Left colon (tissue), 2 donors: ENCODE measurements at regions not wholly inside any gene's neighbourhood (a gene's known extent, or its start where the extent isn't known, plus 50 kb on each side); places are given as distances from the start of the nearest gene placed in this dataset.
"Not testable (repeated sequence)": the region's sequence is repeated elsewhere in the genome, so short reads cannot be mapped to it uniquely, and the experiment has no call there.

Experiments
- ATAC-seq: fragments of 200-7000 bp; cut with Tn5 transposase; one replicate; pipeline ENCODE4 v1.9.1; 2020; ENCODE audit warnings: mild to moderate bottlenecking, moderate library complexity
- DNase-seq, 2 donors: peaks; one replicate each; pipeline ENCODE4 v3.0.0-alpha.2; 2020
- intact Hi-C, 2 donors: fragments of 100-400 bp; cut with DNase I in 1 of 2; cut with micrococcal nuclease in 1 of 2; formaldehyde crosslinking; loops; one replicate each; pipeline versions ENCODE4 v1.11.2 to v1.14.0; 2022; cut with DNase I, micrococcal nuclease
- donor health status: DM: no; HTN: no; CAD: no.
- donor health status: DM: yes; HTN: yes; CAD: no.

GRCh38 chr10:65395631-65396030, 1530.2 kb upstream of the LRRTM3 start:
- DNase-seq (no peak), ATAC-seq (no peak)
- intact Hi-C loops = no loop called here

GRCh38 chr10:65396997-65397396, 1528.8 kb upstream of the LRRTM3 start:
- ATAC-seq = no peak
- no peak for DNase-seq
- intact Hi-C loops = no loop called here

- intact Hi-C loops = no loop called here
- ATAC-seq (no peak), DNase-seq (no peak)
Observed at GRCh38 chr10:65408401-65408800, 1517.4 kb upstream of the LRRTM3 start.

GRCh38 chr10:65413001-65413400, 1512.8 kb upstream of the LRRTM3 start:
- intact Hi-C loops = no loop called here
- ATAC-seq = no peak

GRCh38 chr10:65415318-65415717, 1510.5 kb upstream of the LRRTM3 start:
- peak; percentile 88 for ATAC-seq
- DNase-seq = no peak
- intact Hi-C loops = no loop called here

More at GRCh38 chr10:65413001-65413400, 1512.8 kb upstream of the LRRTM3 start:
- no peak for DNase-seq

DNA sequence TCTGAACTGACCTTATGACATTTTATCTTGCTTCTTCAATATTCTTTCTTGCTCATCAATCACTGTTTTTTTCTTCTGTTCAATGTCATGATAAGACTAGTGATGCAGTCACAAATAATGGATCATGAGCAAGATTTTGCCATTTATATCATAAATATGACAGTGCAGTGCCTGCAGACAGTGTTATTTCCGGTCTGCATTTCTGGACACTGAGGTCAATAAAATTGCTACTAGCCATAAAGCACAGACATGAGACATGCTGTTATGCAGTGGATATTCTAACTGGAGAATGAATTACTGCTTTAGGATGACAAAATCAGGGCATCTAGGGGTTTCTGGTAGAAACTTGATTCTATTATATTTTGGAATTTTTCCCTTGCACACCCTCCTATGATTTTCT, 1509.7 kb upstream of the LRRTM3 start:
- intact Hi-C loops = no loop called here
- no peak for DNase-seq
- peak; percentile 31 for ATAC-seq

- DNase-seq = no peak
- ATAC-seq = no peak
- intact Hi-C loops = no loop called here
Observed at GRCh38 chr10:65419629-65420028, 1506.2 kb upstream of the LRRTM3 start.

- DNase-seq = no peak
- ATAC-seq = no peak
- intact Hi-C loops = no loop called here
Observed at GRCh38 chr10:65423043-65423442, 1502.8 kb upstream of the LRRTM3 start.

GRCh38 chr10:65429381-65429780, 1496.5 kb upstream of the LRRTM3 start:
- DNase-seq, ATAC-seq, intact Hi-C loops: not testable (repeated sequence)

DNA sequence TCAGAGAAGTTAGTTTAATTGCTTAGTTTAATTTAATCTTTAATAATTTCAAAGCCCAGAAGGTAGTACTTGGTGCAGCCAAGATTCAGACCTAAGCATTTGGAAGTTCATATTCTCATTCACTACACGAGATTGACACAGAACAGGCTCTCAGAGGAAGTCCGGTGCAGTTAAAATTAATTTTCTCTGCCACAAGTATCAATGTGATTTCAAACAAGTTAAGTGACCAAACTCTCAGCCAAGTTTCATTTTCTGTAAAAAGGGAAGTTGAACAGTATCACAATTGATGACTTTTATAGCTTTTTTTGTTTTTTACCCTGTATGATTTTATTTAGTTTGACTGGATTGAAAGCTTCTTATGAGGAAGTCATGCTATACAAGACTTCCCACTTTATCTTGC, 1494.9 kb upstream of the LRRTM3 start:
- DNase-seq (no peak), ATAC-seq (no peak)
- intact Hi-C loops = no loop called here

DNA sequence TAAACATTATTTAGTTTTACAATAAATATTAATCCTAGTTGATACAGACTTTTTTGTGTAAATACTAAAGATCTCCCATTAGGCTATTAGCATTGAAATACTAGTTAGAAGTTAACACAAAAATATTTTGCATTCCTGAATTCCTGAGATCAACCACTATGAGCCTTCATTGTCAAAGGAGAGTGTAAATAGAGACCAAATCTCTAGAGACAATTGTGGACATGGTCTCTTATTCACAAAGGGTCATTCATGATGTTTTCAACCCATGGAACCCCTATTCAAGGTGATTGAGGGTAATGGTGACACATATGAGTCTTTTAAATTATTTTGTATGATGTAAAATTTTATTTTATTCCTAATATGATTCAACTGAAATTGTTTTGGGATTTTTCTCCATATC, 1454.8 kb upstream of the LRRTM3 start:
- DNase-seq = no peak
- no peak for ATAC-seq
- intact Hi-C loops = no loop called here

- DNase-seq (no peak), ATAC-seq (no peak)
- intact Hi-C loops = no loop called here
Observed at GRCh38 chr10:65482848-65483247, 1443.0 kb upstream of the LRRTM3 start.

DNA sequence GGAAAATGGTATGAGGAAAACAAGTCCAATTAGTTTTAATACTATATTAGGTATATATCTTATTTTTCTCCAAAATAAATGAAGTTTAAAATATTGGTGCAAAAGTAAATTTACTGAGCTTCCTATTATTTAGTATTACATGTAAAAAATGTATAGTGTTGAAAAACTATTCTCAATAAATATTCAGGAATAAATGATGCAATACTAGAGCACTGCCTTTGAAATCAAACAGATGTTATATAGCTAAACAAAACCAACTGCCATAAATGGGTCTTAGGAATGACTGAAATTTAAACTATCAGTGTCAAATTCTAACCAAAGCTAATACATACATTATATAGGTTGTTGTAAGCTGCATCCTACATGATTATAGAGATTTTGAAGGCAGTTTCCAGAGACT, 1434.0 kb upstream of the LRRTM3 start:
- DNase-seq (no peak), ATAC-seq (no peak)
- intact Hi-C loops = no loop called here

DNA sequence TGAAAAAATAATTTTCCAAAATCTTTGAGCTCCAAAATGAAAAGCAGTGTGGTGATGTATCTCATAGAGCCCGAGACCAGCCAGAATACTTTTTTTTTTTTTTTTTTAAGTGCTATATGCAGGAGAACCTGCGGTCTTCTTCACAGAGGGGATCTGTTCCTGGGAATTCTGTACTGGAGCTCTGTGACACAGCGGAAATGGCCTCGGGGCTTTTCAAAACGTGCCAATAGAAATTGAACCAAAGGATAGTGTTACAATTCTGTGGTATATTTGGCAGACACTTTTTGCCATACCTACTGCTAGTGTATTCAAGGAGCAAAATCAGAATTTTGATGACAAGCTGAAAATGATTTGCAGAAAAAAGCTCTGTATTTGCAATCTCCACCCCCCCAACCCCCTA, 1429.3 kb upstream of the LRRTM3 start:
- ATAC-seq = no peak
- intact Hi-C loops = no loop called here
- DNase-seq = no peak

DNA sequence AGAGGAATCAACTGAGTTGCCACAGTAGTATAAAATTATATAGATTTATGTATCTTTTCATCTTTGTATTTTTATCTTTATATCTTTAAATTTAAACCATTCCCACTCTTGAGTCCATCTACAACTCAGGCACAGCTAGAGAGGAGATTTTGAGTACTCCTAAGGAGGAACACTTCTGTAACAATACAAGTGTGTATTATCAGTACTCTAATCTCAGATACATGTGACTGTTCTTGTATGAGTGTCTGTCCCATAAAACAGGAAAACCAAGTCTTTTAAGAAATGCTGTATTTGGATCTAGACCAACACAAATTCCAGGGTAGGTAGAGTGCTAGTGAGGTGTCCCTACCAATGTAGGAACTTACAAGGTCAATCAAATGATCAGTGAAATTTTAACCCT, 1428.0 kb upstream of the LRRTM3 start:
- intact Hi-C loops = no loop called here
- DNase-seq = no peak
- ATAC-seq = no peak

- DNase-seq (no peak), ATAC-seq (no peak)
- intact Hi-C loops = no loop called here
Observed at GRCh38 chr10:65500716-65501115, 1425.1 kb upstream of the LRRTM3 start.

- intact Hi-C loops = no loop called here
- ATAC-seq = peak; percentile 33
- no peak for DNase-seq
Observed at GRCh38 chr10:65501259-65501658, 1424.6 kb upstream of the LRRTM3 start.

DNA sequence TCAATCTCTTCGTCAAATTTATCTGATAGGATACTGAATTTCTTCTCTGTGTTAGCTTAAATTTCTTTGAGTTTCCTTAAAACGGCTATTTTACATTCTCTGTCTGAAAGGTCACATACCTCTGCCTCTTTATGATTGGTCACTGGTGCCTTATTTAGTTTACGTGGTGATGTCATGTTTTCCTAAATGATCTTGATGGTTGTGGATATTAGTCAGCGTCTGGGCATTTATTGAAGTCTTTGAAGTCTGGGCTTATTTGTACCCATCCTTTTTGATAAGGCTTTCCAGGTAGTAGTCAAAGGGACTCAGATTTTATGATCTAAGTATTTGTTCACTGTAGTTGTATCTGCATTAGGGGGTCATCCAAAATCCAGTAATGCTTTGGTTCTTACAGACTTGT, 1407.5 kb upstream of the LRRTM3 start:
- intact Hi-C loops = no loop called here
- ATAC-seq (no peak), DNase-seq (no peak)

- no peak for ATAC-seq
- DNase-seq = no peak
- intact Hi-C loops = no loop called here
Observed at GRCh38 chr10:65528986-65529385, 1396.8 kb upstream of the LRRTM3 start.

DNA sequence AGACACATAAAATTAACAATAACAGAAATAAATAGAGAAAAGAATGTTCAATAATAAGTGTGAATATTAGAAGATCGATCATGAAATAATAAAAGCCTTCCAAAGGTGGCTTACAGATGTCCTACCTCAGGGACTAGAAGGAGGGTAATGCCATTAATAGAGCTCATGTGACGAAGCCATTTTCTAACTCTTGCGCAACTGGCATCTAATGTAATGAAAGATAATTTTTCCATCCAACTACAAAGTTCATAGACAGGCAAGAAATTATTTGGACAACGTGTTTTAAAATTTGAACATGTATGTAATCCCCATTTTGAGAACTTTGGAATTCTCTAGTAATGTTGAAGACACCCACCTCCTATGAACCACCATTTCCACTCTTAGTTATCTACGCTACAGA, 1394.3 kb upstream of the LRRTM3 start:
- ATAC-seq (no peak), DNase-seq (no peak)
- intact Hi-C loops = no loop called here

DNA sequence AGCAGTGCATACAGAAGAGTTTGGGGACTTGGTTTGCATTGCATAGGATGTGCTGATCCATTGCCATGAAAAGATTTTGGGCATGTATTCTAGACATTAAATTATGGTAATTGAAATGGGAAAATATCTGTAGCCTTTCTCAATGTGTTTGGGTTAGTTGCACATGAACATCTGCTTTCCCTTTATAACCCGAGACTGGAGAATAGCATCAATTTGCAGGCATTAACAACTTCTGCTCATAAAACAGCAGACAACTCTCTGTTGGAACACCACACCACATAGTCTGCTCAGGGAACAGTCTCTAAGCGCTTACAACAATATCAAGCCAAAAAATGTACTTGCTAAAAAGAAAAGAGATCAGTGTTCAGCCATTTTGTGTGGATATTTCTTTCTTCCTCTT, 1391.1 kb upstream of the LRRTM3 start:
- ATAC-seq = no peak
- no peak for DNase-seq
- intact Hi-C loops = no loop called here

DNA sequence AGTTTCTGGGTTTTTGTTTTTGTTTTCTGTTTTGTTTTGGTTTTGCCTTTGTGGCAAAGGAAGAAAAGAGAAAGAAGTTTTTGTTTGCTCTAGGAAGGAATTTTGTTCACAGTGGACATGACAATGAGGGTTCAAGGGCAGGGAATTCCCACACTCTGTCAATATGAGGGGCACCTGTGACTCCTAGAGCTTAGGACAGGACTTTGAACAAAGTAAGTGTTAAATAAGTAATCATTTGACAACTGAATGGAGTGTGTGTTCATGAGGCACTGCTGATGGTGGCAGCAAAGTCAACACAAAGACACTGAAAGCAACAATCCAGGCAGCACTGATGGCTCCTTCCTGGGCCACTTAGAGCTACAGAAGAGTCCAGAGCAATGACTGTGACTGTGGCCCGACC, 1381.1 kb upstream of the LRRTM3 start:
- DNase-seq = no peak
- intact Hi-C loops = no loop called here
- no peak for ATAC-seq
